Natural killer cell (primary cell): ENCODE measurements at regions not wholly inside any gene's neighbourhood (a gene's known extent, or its start where the extent isn't known, plus 50 kb on each side); places are given as distances from the start of the nearest gene placed in this dataset.

Source experiments
- ATAC-seq, 3 donors: fragments of 150-1000 bp in 2 of 3; fragments of 200-7000 bp in 1 of 3; cut with Tn5 transposase; 1 replicate in 1 of 3; 2 replicates in 2 of 3; pipeline ENCODE4 v1.10.0; 2021; ENCODE audit warnings: mild to moderate bottlenecking in 2 of 3, moderate library complexity in 2 of 3
- DNase-seq, 2 donors: peaks; one replicate each; pipeline versions ENCODE4 v3.0.0 to v3.0.0-alpha.2; 2013 to 2021; ENCODE audit warnings: mixed read lengths in 1 of 2
- H3K27ac ChIP-seq: one replicate; pipeline ENCODE4 v1.5.1; 2013; ENCODE audit warnings: mild to moderate bottlenecking, low read length
- H3K27me3 ChIP-seq: one replicate; pipeline ENCODE4 v1.6.1; 2013; ENCODE audit warnings: low read length; ENCODE audit not compliant: control insufficient read depth, insufficient read depth
- H3K36me3 ChIP-seq: one replicate; pipeline ENCODE4 v1.6.1; 2013; ENCODE audit warnings: low read length; ENCODE audit not compliant: control insufficient read depth, insufficient read depth
- H3K4me1 ChIP-seq: one replicate; pipeline ENCODE4 v1.6.1; 2013; ENCODE audit warnings: low read length; ENCODE audit not compliant: control insufficient read depth, insufficient read depth
- H3K4me3 ChIP-seq: one replicate; pipeline ENCODE4 v1.5.1; 2013; ENCODE audit warnings: low read length
- H3K9me3 ChIP-seq: one replicate; pipeline ENCODE4 v1.6.1; 2013; ENCODE audit warnings: low read length; ENCODE audit not compliant: control insufficient read depth, insufficient read depth
- H3K27ac Mint-ChIP-seq, 2 donors: one replicate each; pipeline ENCODE4 v1.8.0; 2022; ENCODE audit warnings: mild to moderate bottlenecking in 2 of 2, mixed read lengths in 2 of 2, moderate library complexity in 1 of 2
- H3K27me3 Mint-ChIP-seq, 2 donors: one replicate each; pipeline ENCODE4 v1.8.0; 2022; ENCODE audit warnings: low read depth in 2 of 2, mixed read lengths in 2 of 2
- H3K36me3 Mint-ChIP-seq: one replicate; pipeline ENCODE4 v1.8.0; 2022; ENCODE audit warnings: mixed read lengths
- H3K4me1 Mint-ChIP-seq, 2 donors: one replicate each; pipeline ENCODE4 v1.8.0; 2022; ENCODE audit warnings: mixed read lengths in 2 of 2
- H3K4me3 Mint-ChIP-seq: one replicate; pipeline ENCODE4 v1.8.0; 2022; ENCODE audit warnings: mild to moderate bottlenecking, moderate library complexity, mixed read lengths
- H3K9me3 Mint-ChIP-seq, 2 donors: one replicate each; pipeline ENCODE4 v1.8.0; 2022; ENCODE audit warnings: mixed read lengths in 2 of 2
- WGBS: methylation state at CpG from one replicate; pipeline ENCODE4 v1.1.7; 2013; ENCODE audit warnings: missing lambda C conversion rate; ENCODE audit not compliant: insufficient coverage; 5-methylcytosine and 5-hydroxymethylcytosine counted together
- intact Hi-C: fragments of 100-400 bp; cut with micrococcal nuclease; formaldehyde crosslinking; loops from one replicate; pipeline ENCODE4 v1.14.2; 2022
- TF ChIP-seq, protein P1 (sequence below): fragments of 200-600 bp; IDR thresholded peaks from one replicate; pipeline ENCODE4 v1.8.0; 2022; ENCODE audit warnings: antibody characterized with exemption

DNA sequence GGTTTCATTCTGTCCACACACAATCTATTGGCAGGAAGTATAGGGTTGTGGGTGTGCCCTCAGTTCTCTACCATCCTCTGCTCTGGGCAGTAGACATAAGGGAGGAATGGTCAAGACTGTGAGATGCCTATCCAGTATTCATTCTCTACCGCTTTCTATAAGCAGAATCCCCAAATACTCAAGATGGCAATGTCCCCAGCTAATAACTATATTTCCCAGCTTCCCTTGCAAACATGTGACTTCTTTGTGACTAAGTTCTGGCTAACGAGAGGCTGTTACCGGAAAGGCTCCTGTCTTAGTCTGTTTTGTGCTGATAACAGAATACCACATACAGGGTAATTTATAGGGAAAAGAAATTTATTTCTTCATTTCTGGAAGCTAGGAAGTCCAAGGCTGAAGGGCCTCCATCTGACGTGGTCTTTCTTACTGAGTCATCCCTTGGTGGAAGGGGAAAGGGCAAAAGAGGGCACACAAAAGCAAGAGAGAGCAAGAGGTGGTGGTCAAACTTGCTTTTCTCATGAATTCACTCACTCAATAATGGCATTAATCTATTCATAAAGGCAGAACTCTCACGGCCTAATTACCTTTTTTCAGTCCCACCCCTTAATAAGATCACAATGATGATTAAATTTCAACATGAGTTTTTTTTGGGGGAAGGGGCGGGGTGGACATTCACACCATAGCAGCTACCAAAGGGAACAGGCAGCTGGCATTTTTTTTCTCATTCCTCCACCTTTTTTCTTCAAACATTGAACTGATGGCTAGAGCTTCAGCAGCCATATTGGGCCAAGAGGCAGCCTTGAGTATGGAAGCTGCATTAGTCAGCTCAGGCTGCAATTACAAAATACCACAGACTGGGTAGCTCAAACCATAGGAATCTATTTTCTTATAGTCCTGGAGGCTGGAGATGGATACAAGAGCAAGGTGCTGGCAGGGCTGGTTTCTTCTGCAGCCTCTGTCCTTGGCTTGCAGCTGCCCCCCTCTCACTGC is 109.7 kb upstream of the OR9Q1 start:
- Histone ChIP-seq H3K27me3 (no peaks in the 10 kb centered on the region), H3K9me3 (no peaks in the 10 kb centered on the region), H3K36me3 (no peaks in the 10 kb centered on the region), H3K27ac (no peak overlapping the region), H3K4me1 (no peaks in the 10 kb centered on the region), H3K4me3 (no peak overlapping the region)
- 47% methylated on average over 5 of the region's 6 CpGs for WGBS
- DNase-seq = no peak
- intact Hi-C loops = no loop called here
- TF ChIP-seq, protein P1, sequence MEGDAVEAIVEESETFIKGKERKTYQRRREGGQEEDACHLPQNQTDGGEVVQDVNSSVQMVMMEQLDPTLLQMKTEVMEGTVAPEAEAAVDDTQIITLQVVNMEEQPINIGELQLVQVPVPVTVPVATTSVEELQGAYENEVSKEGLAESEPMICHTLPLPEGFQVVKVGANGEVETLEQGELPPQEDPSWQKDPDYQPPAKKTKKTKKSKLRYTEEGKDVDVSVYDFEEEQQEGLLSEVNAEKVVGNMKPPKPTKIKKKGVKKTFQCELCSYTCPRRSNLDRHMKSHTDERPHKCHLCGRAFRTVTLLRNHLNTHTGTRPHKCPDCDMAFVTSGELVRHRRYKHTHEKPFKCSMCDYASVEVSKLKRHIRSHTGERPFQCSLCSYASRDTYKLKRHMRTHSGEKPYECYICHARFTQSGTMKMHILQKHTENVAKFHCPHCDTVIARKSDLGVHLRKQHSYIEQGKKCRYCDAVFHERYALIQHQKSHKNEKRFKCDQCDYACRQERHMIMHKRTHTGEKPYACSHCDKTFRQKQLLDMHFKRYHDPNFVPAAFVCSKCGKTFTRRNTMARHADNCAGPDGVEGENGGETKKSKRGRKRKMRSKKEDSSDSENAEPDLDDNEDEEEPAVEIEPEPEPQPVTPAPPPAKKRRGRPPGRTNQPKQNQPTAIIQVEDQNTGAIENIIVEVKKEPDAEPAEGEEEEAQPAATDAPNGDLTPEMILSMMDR = no peak
- Mint-ChIP-seq H3K27ac (no peak overlapping the region), H3K4me3 (no peak overlapping the region), H3K27me3 (peaks cover 6% of the 10 kb centered on the region in 2 donors), H3K36me3 (no peaks in the 10 kb centered on the region), H3K9me3 (peaks cover 0 to 3% of the 10 kb centered on the region in 2 donors), H3K4me1 (no peaks in the 10 kb centered on the region)
- no peak for ATAC-seq

DNA sequence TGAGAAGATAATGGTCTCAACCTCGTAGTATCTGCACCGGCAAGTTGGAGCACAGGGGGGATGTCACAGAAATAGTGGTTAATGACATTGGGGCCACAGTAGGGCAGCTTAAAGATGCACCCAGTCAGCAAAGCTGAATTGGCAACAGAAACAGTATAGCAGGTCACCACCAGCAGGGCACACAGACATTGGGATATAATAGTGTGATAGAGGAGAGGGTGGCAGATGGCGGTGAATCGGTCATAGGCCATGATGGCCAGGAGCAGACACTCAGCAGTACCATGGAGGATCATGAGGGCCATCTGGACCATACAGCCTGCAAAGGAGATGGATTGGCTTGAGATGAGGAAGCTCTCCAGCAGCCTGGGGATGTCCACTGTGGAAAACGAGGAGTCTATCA is 106.0 kb upstream of the OR9Q1 start:
- Histone ChIP-seq H3K9me3 (no peaks in the 10 kb centered on the region), H3K36me3 (no peaks in the 10 kb centered on the region), H3K4me1 (no peaks in the 10 kb centered on the region), H3K27me3 (no peaks in the 10 kb centered on the region), H3K27ac (no peak overlapping the region), H3K4me3 (no peak overlapping the region)
- H3K4me1 Mint-ChIP-seq = no peaks in the 10 kb centered on the region
- H3K27me3 Mint-ChIP-seq = peaks cover 3 to 6% of the 10 kb centered on the region in 2 donors
- 94% methylated on average over 5 of the region's 5 CpGs for WGBS
- ATAC-seq = no peak
- no peak overlapping the region for H3K4me3 Mint-ChIP-seq
- intact Hi-C loops = no loop called here
- H3K36me3 Mint-ChIP-seq = no peaks in the 10 kb centered on the region
- DNase-seq = no peak
- H3K9me3 Mint-ChIP-seq = peaks cover 0 to 3% of the 10 kb centered on the region in 2 donors
- TF ChIP-seq, protein P1 = no peak
- H3K27ac Mint-ChIP-seq = no peak overlapping the region

DNA sequence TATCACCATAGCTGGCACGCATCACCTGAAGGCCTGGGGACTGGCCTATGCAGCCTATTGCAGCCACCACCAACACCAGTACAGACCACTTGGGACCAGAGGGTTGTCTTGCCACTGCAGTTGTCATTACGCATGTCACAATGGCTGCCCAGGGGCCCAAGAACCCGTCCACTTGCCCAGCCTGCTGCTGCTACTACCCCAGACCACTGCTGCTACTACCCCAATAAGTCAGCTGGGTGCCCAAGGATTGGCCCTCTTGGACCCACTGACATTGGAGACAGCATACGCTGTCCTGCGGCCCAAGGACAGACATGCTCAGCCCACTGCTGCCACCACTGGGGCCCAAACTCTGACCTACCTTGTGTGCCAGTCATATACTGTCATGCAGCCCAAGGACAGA is 102.7 kb upstream of the OR9Q1 start:
- Mint-ChIP-seq H3K36me3 (no peaks in the 10 kb centered on the region), H3K9me3 (peaks cover 0 to 3% of the 10 kb centered on the region in 2 donors), H3K4me1 (no peaks in the 10 kb centered on the region), H3K27ac (no peak overlapping the region), H3K27me3 (peaks cover 3 to 5% of the 10 kb centered on the region in 2 donors), H3K4me3 (no peak overlapping the region)
- WGBS = 94% methylated on average over 5 of the region's 5 CpGs
- H3K36me3 ChIP-seq = no peaks in the 10 kb centered on the region
- no peaks in the 10 kb centered on the region for H3K4me1 ChIP-seq
- intact Hi-C loops = no loop called here
- ATAC-seq (peak in 1 of 3 donors; percentile 17), DNase-seq (no peak)
- H3K27me3 ChIP-seq = no peaks in the 10 kb centered on the region
- no peak overlapping the region for H3K4me3 ChIP-seq
- no peaks in the 10 kb centered on the region for H3K9me3 ChIP-seq
- TF ChIP-seq, protein P1 = no peak
- no peak overlapping the region for H3K27ac ChIP-seq
